NCI-H2029 treated with DMSO at 0.1 percent for 48 hours (cell line): ENCODE measurements at regions not wholly inside any gene's neighbourhood (a gene's known extent, or its start where the extent isn't known, plus 50 kb on each side); places are given as distances from the start of the nearest gene placed in this dataset.

Experiments used
- DNase-seq: peaks from one replicate; lab custom pipeline; 2025; lab: John Stamatoyannopoulos, UW

DNA sequence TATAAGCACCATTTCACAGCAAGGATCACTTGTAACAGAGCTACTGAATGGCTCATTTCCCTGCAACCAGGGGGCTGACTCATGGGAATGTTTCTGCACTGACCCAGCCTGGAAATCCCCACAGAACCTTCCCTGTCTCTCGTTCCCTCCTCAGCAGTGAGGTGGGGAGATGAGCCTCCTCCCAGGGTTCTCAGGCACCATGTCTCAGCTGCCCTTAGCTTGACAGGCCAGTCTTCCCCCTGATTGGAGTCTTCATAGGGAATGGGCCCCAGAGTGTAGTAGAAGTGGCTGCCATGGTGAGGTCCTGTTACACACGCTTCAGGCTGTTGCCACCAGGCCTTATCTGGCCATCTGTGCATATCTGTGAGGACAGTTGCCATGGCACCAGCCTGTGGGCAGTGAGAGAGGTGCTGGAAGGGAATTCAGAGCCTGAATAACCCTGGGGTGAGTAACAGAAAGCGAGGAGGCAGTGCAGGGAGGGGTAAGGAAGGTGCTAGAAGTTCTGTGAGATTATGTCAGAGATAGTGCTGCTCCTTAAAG is 324.4 kb downstream of the ENC1 start:
- DNase-seq, result no peak

DNA sequence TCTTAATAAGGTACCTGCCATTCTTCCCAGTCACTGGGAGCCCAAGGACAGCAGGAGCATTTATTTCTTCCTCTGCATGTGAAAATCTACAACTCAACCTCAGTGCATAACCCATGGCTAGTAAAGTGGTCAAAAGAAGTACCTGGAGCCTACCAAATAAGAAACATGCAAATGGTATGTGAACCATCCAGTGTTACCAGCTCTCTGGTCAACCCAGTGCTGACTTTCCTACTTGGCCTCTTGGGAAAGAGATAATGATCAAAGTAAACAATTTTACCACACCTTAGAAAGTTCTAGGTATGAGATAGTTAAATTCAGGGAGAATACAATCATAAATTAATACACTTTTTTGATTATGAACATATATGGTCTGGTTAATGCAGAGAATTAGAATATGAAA is 325.6 kb downstream of the ENC1 start:
- DNase-seq, result no peak

DNA sequence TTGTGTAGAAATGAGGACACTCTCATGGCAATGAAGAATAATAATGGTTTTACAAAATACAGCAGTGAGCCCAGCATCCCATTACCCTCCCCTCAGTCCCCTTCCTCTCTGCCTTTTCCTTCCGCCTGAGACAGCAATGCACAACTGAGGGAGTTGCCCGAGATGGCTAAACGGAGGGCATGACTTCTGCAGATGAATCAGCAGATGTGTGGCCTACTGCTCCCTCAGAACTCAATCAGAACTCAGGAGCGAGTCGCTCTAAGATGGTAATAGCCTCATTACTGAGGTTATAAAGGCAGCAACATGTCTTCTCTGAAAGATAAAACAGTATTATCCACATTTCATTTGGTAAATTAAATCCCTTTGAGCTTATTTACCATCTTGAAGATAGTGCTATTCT is 326.6 kb downstream of the ENC1 start:
- no peak for DNase-seq

DNA sequence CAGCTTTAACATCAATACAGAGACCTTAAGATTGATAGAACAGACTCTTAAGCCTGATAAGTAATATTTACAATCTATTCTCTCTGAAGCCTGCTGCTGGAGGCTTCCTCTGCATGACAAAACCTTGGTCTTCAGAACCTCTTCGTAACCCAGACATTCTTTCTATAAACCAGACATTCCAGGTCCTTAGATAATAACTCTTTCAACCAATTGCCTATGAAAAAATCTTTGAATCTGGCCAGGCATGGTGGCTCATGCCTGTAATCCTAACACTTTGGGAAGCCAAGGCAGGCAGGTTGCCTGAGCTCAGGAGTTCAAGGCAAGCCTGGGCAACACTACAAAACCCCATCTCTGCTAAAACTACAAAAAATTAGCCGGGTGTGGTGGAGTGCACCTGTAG is 327.8 kb downstream of the ENC1 start:
- DNase-seq, result no peak

DNA sequence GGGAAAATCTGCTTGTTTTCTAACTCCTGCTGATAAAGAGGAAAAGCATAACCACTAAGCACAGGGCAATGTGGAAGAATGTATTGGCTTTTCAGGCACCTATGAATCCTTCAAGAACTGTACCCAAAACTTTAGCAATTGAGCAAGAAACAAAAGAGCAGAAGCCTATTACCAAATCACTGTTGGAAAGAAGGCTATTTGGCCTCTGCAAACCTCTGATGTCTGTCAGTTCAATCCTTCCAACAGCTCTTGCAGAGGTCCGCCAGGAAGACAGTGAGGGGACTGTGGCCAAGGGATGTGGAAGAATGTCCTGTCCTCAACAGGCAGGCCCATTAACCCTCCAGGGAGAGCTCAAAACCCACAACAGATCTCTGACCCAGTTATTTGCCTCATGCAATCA is 328.6 kb downstream of the ENC1 start:
- DNase-seq, result no peak

DNA sequence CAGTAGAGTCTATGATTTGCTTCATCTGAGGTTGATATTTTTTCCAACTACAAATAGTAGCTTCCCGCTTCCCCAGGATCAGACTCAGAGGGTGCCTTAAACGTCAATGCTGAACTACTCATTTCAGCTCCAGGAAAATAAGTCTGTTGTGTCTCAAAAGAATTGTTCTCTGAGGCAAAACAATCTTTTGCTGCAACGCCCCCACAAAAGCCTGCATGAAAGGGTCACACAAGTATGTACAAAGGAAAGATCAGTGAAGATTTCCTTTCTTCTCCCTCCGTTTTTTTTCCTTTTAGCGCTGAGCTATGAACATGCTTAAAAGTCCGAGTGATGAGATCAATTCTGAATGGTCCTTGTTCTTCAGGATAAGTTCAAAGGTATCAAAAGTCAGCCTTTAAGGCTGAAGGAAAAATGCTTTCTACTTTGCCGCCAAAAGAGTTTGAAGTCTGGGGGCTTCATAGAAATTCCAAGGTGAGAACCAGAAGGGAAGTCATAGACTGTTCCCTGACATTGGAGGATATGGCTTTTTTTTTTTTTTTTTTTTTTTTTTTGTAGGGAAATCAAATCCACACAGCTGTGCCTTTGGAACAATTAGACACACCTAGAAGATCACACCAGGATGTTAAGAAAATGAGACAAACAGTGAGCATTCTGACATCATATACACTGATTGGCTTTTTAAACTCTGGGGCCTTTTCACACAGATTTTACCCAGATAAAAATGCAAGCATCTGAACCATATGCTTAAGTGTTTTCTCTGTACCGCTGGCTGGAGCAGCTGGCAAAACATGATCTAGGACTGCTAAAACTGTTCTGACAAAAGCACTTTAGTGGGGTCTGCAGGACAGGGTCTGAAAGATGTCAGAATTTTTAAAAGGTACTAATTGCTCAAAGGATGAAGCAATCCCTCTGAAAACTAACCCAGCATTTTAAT is 329.3 kb downstream of the ENC1 start:
- DNase-seq, result no peak

DNA sequence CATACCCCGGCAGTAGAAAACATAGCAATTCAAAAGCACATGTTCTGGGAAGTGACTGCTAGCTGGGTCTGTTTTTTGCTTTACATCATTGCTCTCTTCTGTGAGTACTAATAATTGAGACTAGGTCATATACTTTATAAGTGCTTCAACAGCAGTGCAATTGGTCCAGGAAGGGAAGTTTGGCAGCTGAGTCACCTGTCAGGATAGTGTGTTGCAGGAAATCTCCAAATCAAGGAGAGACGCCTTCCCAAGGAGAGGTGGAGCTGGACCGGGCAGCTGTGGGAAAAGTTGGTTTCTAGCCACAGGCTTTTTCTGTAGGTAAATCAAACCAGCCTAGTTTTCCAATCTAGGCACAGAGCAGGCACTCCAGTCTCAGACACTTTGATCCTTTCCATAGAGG is 330.1 kb downstream of the ENC1 start:
- DNase-seq, result no peak

DNA sequence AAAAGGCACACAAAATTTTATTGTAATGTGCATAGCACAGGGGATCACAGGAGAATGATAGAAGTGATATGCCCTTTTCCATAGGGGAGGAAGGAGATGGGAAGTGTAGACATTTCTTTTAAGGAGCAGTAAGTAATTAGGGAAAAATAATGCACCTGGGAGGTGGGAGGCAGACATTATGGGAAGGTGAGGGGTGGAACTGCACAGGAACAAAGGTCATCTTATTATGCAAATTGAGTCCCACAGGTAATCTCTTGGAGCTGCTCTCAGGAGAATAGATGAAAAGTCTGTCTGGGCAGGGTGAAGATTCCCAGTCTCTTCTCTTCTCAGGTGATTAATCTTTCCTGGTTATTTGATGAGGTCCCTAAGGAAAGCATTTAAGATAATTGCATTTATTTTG is 331.5 kb downstream of the ENC1 start:
- no peak for DNase-seq

DNA sequence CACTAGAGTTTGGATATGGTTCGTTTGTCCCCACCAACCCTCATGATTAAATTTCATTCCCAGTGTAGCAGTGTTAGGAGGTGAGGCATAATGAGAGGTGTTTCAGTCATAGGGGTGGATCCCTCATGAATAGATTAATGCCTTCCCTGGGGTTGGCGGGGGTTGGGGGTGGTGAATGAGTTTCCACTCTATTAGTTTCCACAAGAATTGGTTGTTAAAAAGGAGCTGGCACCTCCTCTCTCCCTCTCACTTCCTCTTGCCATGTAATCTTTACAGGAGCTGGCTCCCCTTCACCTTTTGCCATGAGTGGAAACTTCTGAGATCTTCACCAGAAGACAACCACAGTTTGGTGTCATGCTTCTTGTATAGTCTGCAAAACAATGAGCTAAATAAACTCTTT is 333.7 kb downstream of the ENC1 start:
- no peak for DNase-seq

DNA sequence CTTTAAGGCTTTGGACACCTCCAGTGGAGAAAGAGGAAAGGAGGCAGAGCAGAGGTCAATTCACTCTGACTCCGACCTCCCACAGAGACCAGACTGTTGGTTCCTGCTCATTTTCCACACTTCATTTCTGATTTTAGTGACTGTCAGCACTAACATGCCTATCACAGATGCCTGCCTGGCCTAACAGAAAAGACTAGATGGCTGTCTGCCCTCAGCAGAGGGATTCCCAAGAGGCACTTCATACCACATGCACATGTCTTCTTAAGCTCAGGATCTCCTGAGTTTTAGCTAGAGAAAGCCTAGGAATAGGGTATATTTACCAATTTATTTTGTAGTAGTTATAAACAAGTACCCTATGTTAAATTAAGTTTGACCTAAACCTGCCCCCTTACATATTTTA is 336.0 kb downstream of the ENC1 start:
- no peak for DNase-seq

DNA sequence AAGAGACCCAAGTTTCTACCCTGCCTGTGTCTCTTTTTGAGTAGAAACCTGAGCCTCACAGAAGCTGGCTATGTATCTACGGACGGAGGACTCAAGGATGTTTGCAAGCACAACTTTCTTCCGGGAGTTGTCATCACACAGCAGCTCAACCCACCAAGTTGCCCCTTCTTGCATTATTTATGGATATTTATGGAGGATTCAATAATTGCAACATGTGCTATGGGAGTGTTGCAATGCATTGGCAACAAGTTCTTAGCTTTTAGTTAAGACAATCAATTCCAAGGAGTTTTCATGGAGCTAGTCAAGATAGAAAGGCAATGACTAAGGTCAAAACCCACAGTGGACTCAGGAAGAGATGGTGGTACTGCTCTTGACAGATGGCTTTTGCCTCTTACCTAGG is 336.9 kb downstream of the ENC1 start:
- DNase-seq, result no peak

DNA sequence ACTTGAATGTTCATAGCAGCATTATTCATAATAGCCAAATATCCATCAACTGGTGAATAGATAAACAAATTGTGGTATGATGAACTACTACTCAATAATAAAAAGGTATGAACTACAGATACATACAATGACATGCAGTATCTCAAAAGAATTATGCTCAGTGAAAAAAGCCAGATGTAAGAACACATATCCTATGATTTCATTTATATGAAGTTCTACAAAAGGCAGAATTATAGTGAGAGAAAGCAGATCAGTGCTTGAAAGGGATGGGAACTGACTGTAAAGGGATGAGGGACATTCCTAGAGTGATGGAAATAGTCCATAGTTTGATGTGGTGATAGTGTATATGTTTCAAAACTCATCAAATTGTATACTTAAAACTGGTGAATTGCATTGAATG is 339.0 kb downstream of the ENC1 start:
- DNase-seq, result no peak

DNA sequence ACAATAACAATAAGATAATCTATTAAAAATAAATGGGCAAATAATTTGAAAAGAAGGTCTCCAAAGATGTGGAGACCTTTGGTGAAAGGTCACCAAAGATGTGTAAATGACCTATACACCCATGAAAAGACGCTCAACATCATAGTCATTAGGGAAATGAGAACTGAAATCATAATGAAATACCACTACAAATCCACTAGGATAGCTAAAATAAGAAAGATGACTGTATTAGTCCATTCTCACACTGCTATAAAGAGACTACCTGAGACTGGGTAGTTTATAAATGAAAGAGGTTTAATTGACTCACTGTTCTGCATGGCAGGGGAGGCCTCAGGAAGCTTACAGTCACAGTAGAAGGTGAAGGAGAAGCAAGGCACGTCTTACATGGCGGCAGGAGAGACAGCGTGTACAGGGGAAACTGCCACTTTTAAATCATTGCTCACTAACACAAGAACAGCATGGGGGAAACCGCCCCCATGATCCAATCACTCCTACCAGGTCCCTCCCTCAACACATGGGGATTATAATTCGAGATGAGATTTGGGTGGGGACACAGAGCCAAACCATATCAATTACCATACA is 339.6 kb downstream of the ENC1 start:
- DNase-seq, result no peak

DNA sequence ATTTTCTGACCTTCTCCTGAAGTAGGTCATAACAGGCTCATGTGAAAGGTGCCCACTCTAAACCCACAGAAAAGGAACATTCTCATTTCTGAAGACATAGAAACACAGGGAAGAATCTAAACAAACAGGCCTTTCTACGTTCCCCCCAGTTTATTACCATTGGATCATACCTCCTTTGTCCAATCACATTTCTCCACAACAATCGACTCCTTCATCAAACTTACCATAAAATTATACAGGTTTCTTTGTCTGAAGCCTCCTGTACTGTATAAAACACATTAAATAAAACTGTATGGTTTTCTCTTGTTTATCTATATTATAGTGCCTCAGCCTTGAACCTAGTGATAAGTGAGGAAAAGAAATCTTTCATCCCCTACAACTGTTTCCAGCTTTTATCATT is 340.7 kb downstream of the ENC1 start:
- no peak for DNase-seq

DNA sequence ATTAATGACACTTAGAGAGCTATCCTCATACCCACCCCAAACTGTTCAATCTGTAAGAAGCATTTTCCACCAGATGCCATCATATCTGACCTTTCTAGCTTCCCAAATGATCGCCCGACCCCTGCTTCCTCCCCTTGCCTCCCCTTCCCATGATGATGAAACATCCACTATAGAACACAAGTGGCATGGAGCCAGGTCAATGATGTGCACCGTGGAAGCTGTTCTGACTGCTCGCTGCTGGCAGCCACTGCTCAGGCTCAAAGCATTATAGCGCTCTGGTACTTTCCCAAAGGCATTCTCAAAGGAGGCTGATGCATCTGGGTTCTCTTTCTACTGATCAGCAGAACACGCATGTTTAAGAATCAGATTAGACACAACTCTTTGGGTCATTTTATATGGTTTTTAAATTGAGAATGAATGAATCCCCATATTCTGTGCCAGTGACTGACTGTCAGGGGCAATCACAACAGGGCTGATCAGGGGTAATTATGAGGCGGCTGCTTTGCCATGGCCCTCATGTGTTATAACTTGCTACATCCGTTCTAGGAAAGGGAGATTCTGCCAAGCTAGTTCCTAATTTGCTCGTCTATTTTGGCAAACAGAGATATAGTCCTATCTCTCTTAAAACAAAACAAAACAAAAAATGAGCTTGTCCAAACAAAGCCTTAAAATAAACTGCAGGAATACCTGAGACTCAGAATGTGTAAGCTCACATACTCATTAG is 343.7 kb downstream of the ENC1 start:
- peak; percentile 13 for DNase-seq

DNA sequence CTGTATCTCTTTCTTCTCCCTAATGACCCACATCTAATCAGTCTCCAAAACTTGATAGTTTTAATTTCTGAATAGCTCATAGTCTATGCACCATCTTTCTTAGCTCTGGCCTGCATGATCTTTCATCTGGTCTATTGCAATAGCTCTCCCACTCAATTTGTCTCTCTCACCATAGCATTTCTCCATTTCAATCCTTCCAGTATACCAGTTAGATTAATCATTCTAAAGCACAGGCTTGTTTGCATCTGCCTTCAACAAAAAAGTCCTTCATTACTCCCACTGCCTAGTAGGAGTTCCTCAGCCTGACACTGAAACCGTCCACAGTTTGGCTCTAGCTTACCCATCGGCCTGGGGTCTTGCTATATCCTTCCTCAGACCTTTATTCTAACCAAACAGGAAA is 344.9 kb downstream of the ENC1 start:
- DNase-seq, result no peak

DNA sequence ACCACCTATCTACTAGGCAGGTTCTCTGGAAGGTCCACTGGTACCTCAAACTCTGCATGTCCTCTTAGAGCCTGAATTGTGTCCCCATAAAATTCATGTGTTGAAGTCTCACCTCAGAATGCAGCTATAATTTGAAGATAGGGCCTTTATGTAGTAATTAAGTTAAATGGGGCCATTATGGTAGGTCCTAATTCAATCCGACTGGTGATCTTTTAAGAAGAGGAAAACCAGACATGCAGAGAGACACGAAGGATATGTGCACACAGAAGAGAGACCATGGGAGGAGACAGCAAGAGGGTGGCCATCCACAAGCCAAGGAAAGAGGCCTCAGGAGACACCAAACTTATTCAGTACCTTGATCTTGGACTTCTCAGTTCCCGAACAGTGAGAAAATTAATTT is 345.4 kb downstream of the ENC1 start:
- DNase-seq, result no peak

DNA sequence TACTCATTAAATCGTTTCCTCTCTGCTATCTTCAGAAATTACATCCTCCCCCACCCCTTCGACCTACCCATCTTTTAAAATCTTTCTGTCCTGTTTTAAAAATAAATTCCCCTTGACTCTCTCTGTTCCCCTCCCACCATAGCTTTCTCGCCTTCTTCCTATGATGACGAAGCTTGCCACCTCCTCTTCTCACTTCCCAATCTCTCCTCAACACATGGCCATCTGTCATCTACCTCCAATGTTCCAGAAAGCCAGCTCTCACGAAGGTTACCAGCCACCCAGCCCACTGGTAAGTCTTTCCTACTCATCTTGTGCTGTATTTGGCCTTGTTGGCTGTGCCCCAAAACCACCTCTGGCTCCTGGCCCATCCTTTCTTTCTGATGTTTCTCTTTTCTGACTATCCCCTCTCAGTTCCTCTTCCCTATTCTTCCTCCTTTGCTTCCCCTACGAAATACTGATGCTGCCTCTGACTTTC is 346.3 kb downstream of the ENC1 start:
- DNase-seq, result no peak

DNA sequence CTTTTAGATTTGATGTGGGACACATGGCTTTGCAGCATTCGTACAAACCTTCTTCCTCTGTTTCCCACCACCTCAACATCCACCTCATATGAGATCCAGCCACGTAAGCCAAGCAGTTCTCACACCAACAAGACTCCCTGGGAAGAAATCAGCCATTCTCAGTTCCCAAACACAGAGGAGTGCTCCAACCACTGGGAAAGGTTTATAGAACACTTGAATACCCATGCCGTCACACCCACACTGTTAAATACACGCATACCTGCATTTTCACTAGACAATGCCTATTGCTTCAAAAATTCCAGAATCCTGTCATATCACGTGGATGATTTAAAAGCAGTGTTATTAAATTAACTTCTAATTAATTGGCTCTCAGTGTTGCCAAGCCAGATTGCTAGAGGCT is 347.3 kb downstream of the ENC1 start:
- no peak for DNase-seq

DNA sequence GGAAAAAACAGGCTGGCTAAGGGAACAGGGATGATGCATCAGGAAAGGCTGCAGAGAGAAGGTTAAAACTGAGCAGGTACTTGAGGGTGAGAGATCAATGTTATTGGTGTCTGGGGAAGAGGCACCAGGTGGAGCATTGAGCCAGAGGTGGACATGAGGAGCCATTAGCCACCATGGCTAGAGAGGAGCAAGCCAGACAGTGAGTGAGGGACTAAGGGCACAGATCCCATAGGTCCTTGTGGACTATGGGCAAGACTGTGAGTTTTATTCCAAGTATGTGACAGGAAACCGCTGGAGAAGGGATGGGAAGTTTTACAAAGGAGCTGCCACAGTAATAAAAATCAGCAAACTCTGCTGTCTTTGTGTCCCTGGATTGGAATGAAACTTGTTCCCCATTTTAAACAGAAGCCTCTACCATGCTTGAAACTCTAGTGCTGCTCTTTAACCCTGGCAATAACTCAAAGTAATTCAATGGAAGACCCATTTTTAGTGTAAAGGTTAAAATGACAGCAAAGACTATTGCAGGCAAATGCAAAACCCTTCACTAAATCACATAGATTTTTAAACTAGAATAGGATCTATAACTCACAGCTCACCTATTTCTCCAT is 349.8 kb downstream of the ENC1 start:
- DNase-seq, result no peak

DNA sequence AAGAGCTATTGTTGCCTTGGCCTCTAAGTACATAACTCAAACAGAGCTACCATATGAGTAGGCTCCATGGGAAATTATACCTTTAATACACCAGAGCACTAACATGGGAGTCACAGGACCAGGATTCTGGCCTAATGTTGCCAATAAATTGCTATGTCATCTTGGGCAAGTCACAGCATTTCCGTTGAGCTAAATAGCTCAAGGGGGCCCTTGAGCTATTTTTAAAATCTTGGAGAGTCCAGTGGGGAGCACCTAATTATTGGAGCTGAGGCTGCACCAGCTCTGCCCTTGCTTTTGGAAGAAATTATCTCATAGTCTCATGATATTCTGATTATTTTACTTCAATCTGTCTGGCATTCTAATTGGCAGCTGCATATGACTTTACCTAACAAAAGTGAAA is 350.8 kb downstream of the ENC1 start:
- no peak for DNase-seq

DNA sequence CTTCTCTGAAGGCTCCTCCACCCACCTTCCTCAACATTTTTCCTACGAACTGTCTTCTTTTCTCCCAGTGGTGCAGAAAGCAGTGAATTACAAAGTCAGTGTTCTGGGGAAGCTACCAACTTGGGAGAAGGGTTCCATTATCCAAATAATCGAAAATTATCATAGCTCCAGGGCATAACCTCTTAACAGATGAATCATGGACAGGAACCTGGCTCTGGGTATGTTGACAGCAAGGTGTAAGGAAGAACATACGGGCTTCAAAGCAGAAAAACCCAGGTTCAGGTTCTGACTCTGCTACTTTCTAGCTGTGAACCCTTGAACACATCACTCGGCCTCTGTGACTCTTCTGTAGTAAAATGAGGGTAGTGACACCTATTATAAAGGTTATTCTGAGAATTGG is 351.3 kb downstream of the ENC1 start:
- DNase-seq, result no peak
